ENCODE measurements at regions not wholly inside any gene's neighbourhood (a gene's known extent, or its start where the extent isn't known, plus 50 kb on each side); places are given as distances from the start of the nearest gene placed in this dataset.
"Not testable (repeated sequence)": the region's sequence is repeated elsewhere in the genome, so short reads cannot be mapped to it uniquely, and the experiment has no call there.

- in situ Hi-C loops (cut with HindIII; ENCODE audit: low pct_ligation_motif_present, low pct_unique_long_range_greater_than_20kb, low sequenced_read_pairs), result no loop called here
- DNase-seq, result no peak
Observed at GRCh38 chr14:83975841-83976770, 1553.8 kb upstream of the FLRT2 start.

GRCh38 chr14:83977583-83977982, 1552.4 kb upstream of the FLRT2 start:
- no peak for DNase-seq
- in situ Hi-C loops (cut with HindIII; ENCODE audit: low pct_ligation_motif_present, low pct_unique_long_range_greater_than_20kb, low sequenced_read_pairs), result no loop called here

GRCh38 chr14:83981676-83982258, 1548.2 kb upstream of the FLRT2 start:
- DNase-seq; in situ Hi-C loops (cut with HindIII; ENCODE audit: low pct_ligation_motif_present, low pct_unique_long_range_greater_than_20kb, low sequenced_read_pairs): not testable (repeated sequence)

GRCh38 chr14:83988275-83988674, 1541.7 kb upstream of the FLRT2 start:
- DNase-seq, result no peak
- in situ Hi-C loops (cut with HindIII; ENCODE audit: low pct_ligation_motif_present, low pct_unique_long_range_greater_than_20kb, low sequenced_read_pairs), result no loop called here

- in situ Hi-C loops (cut with HindIII; ENCODE audit: low pct_ligation_motif_present, low pct_unique_long_range_greater_than_20kb, low sequenced_read_pairs), result no loop called here
- no peak for DNase-seq
Observed at GRCh38 chr14:83991666-83992065, 1538.3 kb upstream of the FLRT2 start.

- no peak for DNase-seq
- in situ Hi-C loops (cut with HindIII; ENCODE audit: low pct_ligation_motif_present, low pct_unique_long_range_greater_than_20kb, low sequenced_read_pairs), result no loop called here
Observed at GRCh38 chr14:83992857-83993256, 1537.1 kb upstream of the FLRT2 start.

- in situ Hi-C loops (cut with HindIII; ENCODE audit: low pct_ligation_motif_present, low pct_unique_long_range_greater_than_20kb, low sequenced_read_pairs), result no loop called here
- DNase-seq, result no peak
Observed at GRCh38 chr14:83993545-83993944, 1536.4 kb upstream of the FLRT2 start.

- in situ Hi-C loops (cut with HindIII; ENCODE audit: low pct_ligation_motif_present, low pct_unique_long_range_greater_than_20kb, low sequenced_read_pairs), result no loop called here
- no peak for DNase-seq
Observed at GRCh38 chr14:83994020-83994419, 1535.9 kb upstream of the FLRT2 start.

GRCh38 chr14:84001023-84001422, 1528.9 kb upstream of the FLRT2 start:
- in situ Hi-C loops (cut with HindIII; ENCODE audit: low pct_ligation_motif_present, low pct_unique_long_range_greater_than_20kb, low sequenced_read_pairs), result no loop called here

GRCh38 chr14:84003346-84003745, 1526.6 kb upstream of the FLRT2 start:
- in situ Hi-C loops (cut with HindIII; ENCODE audit: low pct_ligation_motif_present, low pct_unique_long_range_greater_than_20kb, low sequenced_read_pairs), result no loop called here
- no peak for DNase-seq

More at GRCh38 chr14:84001023-84001422, 1528.9 kb upstream of the FLRT2 start:
- no peak for DNase-seq

GRCh38 chr14:84006643-84007155, 1523.2 kb upstream of the FLRT2 start:
- in situ Hi-C loops (cut with HindIII; ENCODE audit: low pct_ligation_motif_present, low pct_unique_long_range_greater_than_20kb, low sequenced_read_pairs), result no loop called here
- DNase-seq, result no peak

GRCh38 chr14:84013424-84013823, 1516.5 kb upstream of the FLRT2 start:
- DNase-seq, result no peak
- in situ Hi-C loops (cut with HindIII; ENCODE audit: low pct_ligation_motif_present, low pct_unique_long_range_greater_than_20kb, low sequenced_read_pairs), result no loop called here

- in situ Hi-C loops (cut with HindIII; ENCODE audit: low pct_ligation_motif_present, low pct_unique_long_range_greater_than_20kb, low sequenced_read_pairs), result no loop called here
- no peak for DNase-seq
Observed at GRCh38 chr14:84017495-84017894, 1512.4 kb upstream of the FLRT2 start.

GRCh38 chr14:84021433-84021832, 1508.5 kb upstream of the FLRT2 start:
- DNase-seq, result no peak
- in situ Hi-C loops (cut with HindIII; ENCODE audit: low pct_ligation_motif_present, low pct_unique_long_range_greater_than_20kb, low sequenced_read_pairs), result no loop called here

- in situ Hi-C loops (cut with HindIII; ENCODE audit: low pct_ligation_motif_present, low pct_unique_long_range_greater_than_20kb, low sequenced_read_pairs), result no loop called here
- no peak for DNase-seq
Observed at GRCh38 chr14:84024231-84024820, 1505.6 kb upstream of the FLRT2 start.

GRCh38 chr14:84025106-84026012, 1504.6 kb upstream of the FLRT2 start:
- in situ Hi-C loops (cut with HindIII; ENCODE audit: low pct_ligation_motif_present, low pct_unique_long_range_greater_than_20kb, low sequenced_read_pairs), result no loop called here
- DNase-seq, result no peak

- in situ Hi-C loops (cut with HindIII; ENCODE audit: low pct_ligation_motif_present, low pct_unique_long_range_greater_than_20kb, low sequenced_read_pairs), result no loop called here
- no peak for DNase-seq
Observed at GRCh38 chr14:84027351-84027750, 1502.6 kb upstream of the FLRT2 start.

- DNase-seq, result no peak
- in situ Hi-C loops (cut with HindIII; ENCODE audit: low pct_ligation_motif_present, low pct_unique_long_range_greater_than_20kb, low sequenced_read_pairs), result no loop called here
Observed at GRCh38 chr14:84028080-84028604, 1501.8 kb upstream of the FLRT2 start.
